ENCODE measurements at regions not wholly inside any gene's neighbourhood (a gene's known extent, or its start where the extent isn't known, plus 50 kb on each side); places are given as distances from the start of the nearest gene placed in this dataset.

GRCh38 chr5:110045158-110045557 is 355.4 kb downstream of the MAN2A1 start:
- H3K9ac ChIP-seq (ENCODE audit: low read depth, low read length), result no peak overlapping the region
- DNase-seq, result no peak
- peaks cover 14% of the 10 kb centered on the region for H3K9me3 ChIP-seq (ENCODE audit: insufficient read depth, low read length, severe bottlenecking)
- no peaks in the 10 kb centered on the region for H4K20me1 ChIP-seq (ENCODE audit: insufficient read depth, low read length)
- no peaks in the 10 kb centered on the region for H3K27me3 ChIP-seq (ENCODE audit: insufficient read depth, low read length, poor library complexity)
- no peak overlapping the region for H3K4me3 ChIP-seq (ENCODE audit: low read depth in 1 of 2, low read length in 2 of 2)
- H3K27ac ChIP-seq (ENCODE audit: low read length), result no peak overlapping the region
- no peak overlapping the region for H3K4me2 ChIP-seq (ENCODE audit: insufficient read depth, low read length)
- no peaks in the 10 kb centered on the region for H3K36me3 ChIP-seq (ENCODE audit: insufficient read depth, low read length)
- H2AFZ ChIP-seq (ENCODE audit: low read depth, low read length), result no peak overlapping the region
- H3K79me2 ChIP-seq (ENCODE audit: insufficient read depth, low read length), result no peaks in the 10 kb centered on the region
- TF ChIP-seq CTCF (IDR thresholded peaks at IDR 0.05; ENCODE audit: borderline replicate concordance, extremely low read depth, low read length, poor library complexity, severe bottlenecking) (no peak), EZH2 (IDR thresholded peaks at IDR 0.05; ENCODE audit: borderline replicate concordance, low read depth, low read length, severe bottlenecking) (no peak)
- ATAC-seq (ENCODE audit: insufficient read depth, low read depth), result no peak
- no peaks in the 10 kb centered on the region for H3K4me1 ChIP-seq (ENCODE audit: insufficient read depth, low read length)

- H2AFZ ChIP-seq (ENCODE audit: low read depth, low read length), result no peak overlapping the region
- H3K4me2 ChIP-seq (ENCODE audit: insufficient read depth, low read length), result no peak overlapping the region
Observed at GRCh38 chr5:110048491-110048890, 358.8 kb downstream of the MAN2A1 start.

GRCh38 chr5:110049816-110050215 is 360.1 kb downstream of the MAN2A1 start:
- Histone ChIP-seq H3K27ac (ENCODE audit: low read length) (no peak overlapping the region), H3K4me2 (ENCODE audit: insufficient read depth, low read length) (no peak overlapping the region)
- DNase-seq, result no peak

More at GRCh38 chr5:110048491-110048890, 358.8 kb downstream of the MAN2A1 start:
- Histone ChIP-seq H3K27me3 (ENCODE audit: insufficient read depth, low read length, poor library complexity) (no peaks in the 10 kb centered on the region), H3K27ac (ENCODE audit: low read length) (no peak overlapping the region), H3K9ac (ENCODE audit: low read depth, low read length) (no peak overlapping the region), H4K20me1 (ENCODE audit: insufficient read depth, low read length) (no peaks in the 10 kb centered on the region), H3K9me3 (ENCODE audit: insufficient read depth, low read length, severe bottlenecking) (peaks cover 13% of the 10 kb centered on the region), H3K4me1 (ENCODE audit: insufficient read depth, low read length) (peaks cover 6% of the 10 kb centered on the region), H3K36me3 (ENCODE audit: insufficient read depth, low read length) (no peaks in the 10 kb centered on the region), H3K79me2 (ENCODE audit: insufficient read depth, low read length) (no peaks in the 10 kb centered on the region), H3K4me3 (ENCODE audit: low read depth in 1 of 2, low read length in 2 of 2) (no peak overlapping the region)
- ATAC-seq (ENCODE audit: insufficient read depth, low read depth) (no peak; the same call in 2 of the 3 replicates), DNase-seq (no peak)
- TF ChIP-seq EZH2 (IDR thresholded peaks at IDR 0.05; ENCODE audit: borderline replicate concordance, low read depth, low read length, severe bottlenecking) (no peak), CTCF (IDR thresholded peaks at IDR 0.05; ENCODE audit: borderline replicate concordance, extremely low read depth, low read length, poor library complexity, severe bottlenecking) (no peak)

More at GRCh38 chr5:110049816-110050215, 360.1 kb downstream of the MAN2A1 start:
- H3K4me3 ChIP-seq (ENCODE audit: low read depth in 1 of 2, low read length in 2 of 2), result no peak overlapping the region
- no peak for ATAC-seq (ENCODE audit: insufficient read depth, low read depth)
- TF ChIP-seq CTCF (IDR thresholded peaks at IDR 0.05; ENCODE audit: borderline replicate concordance, extremely low read depth, low read length, poor library complexity, severe bottlenecking) (no peak), EZH2 (IDR thresholded peaks at IDR 0.05; ENCODE audit: borderline replicate concordance, low read depth, low read length, severe bottlenecking) (no peak)
- no peaks in the 10 kb centered on the region for H4K20me1 ChIP-seq (ENCODE audit: insufficient read depth, low read length)
- no peaks in the 10 kb centered on the region for H3K79me2 ChIP-seq (ENCODE audit: insufficient read depth, low read length)
- H2AFZ ChIP-seq (ENCODE audit: low read depth, low read length), result no peak overlapping the region
- peaks cover 4% of the 10 kb centered on the region for H3K9me3 ChIP-seq (ENCODE audit: insufficient read depth, low read length, severe bottlenecking)
- H3K36me3 ChIP-seq (ENCODE audit: insufficient read depth, low read length), result no peaks in the 10 kb centered on the region
- H3K27me3 ChIP-seq (ENCODE audit: insufficient read depth, low read length, poor library complexity), result no peaks in the 10 kb centered on the region
- H3K4me1 ChIP-seq (ENCODE audit: insufficient read depth, low read length), result peaks cover 19% of the 10 kb centered on the region
- H3K9ac ChIP-seq (ENCODE audit: low read depth, low read length), result no peak overlapping the region

Data from DND-41 (cell line).